Epithelial cell of proximal tubule (primary cell): ENCODE measurements at regions not wholly inside any gene's neighbourhood (a gene's known extent, or its start where the extent isn't known, plus 50 kb on each side); places are given as distances from the start of the nearest gene placed in this dataset.

Experiments
- DNase-seq: peaks from one replicate; pipeline ENCODE4 v3.0.0-alpha.2; 2011; ENCODE audit warnings: low read depth
- H3K4me3 ChIP-seq: 2 replicates; pipeline ENCODE4 v1.5.1; 2011; ENCODE audit warnings: low read depth, mild to moderate bottlenecking, low read length
- TF ChIP-seq, protein P1 (sequence below): conservative IDR thresholded peaks from 2 replicates; pipeline ENCODE4 v1.5.1; 2012; ENCODE audit warnings: low read depth, mild to moderate bottlenecking, low read length

GRCh38 chr12:66932126-66932525 is 253.2 kb upstream of the GRIP1 start:
- no peak overlapping the region for H3K4me3 ChIP-seq
- TF ChIP-seq, protein P1, sequence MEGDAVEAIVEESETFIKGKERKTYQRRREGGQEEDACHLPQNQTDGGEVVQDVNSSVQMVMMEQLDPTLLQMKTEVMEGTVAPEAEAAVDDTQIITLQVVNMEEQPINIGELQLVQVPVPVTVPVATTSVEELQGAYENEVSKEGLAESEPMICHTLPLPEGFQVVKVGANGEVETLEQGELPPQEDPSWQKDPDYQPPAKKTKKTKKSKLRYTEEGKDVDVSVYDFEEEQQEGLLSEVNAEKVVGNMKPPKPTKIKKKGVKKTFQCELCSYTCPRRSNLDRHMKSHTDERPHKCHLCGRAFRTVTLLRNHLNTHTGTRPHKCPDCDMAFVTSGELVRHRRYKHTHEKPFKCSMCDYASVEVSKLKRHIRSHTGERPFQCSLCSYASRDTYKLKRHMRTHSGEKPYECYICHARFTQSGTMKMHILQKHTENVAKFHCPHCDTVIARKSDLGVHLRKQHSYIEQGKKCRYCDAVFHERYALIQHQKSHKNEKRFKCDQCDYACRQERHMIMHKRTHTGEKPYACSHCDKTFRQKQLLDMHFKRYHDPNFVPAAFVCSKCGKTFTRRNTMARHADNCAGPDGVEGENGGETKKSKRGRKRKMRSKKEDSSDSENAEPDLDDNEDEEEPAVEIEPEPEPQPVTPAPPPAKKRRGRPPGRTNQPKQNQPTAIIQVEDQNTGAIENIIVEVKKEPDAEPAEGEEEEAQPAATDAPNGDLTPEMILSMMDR: no peak
- no peak for DNase-seq

- no peak overlapping the region for H3K4me3 ChIP-seq
- DNase-seq: no peak
- TF ChIP-seq, protein P1: no peak
These were observed 255.6 kb upstream of the GRIP1 start for GRCh38 chr12:66934302-66935062.

DNA sequence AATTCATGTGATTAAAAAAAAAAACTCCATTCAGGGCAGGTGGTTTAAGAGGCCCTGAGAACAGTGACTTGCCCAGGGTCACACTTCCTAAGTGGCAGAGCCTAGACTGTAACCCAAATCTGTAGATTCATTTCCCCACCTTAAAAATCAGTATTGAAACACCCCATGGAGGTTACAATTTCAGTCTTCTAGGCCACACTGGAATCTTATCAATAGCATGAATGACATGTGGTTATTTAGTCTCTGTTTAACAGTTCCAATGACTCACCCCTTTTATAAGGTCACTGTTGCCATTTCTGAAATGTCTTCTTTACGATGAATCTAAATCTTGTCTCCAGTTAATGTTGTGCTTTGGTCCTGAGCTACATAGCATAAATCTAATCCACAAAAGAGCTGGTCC is 262.3 kb upstream of the GRIP1 start:
- no peak for DNase-seq
- H3K4me3 ChIP-seq: no peak overlapping the region
- TF ChIP-seq, protein P1: no peak

DNA sequence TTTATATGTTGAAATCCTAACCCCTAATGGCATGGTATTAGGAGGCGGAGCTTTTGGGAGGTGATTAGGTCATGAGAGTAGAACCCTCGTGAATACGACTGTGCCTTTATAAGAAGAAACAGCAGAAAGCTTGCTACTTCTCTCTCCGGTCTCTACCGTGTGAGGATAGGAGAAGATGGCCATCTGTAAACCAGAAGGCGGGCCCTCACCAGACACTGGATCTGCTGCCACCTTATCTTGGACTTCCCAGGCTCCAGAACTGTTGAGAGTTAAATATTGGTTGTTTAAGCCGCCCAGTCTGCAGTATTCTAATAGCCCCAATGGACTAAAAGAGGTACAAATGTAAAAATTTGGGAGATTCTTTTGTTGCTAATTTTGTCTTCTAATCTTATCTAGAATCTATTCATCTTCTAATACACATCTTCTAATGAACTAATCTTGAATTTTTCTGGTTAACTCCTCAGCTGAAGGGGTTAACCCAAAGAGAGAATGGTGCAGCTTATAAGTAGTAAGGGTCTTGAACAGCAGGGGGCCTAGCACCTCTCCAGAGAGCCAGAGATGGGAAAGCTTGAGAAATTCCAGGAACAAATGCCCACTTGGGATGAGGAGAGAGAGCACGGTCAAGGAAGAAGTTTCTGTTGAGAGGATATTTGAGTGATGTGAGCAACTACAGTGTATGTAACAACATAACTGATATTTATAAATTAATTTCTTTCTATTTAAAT is 264.0 kb upstream of the GRIP1 start:
- no peak overlapping the region for H3K4me3 ChIP-seq
- DNase-seq: no peak
- TF ChIP-seq, protein P1: peak; percentile 24

GRCh38 chr12:66944365-66944764 is 265.5 kb upstream of the GRIP1 start:
- H3K4me3 ChIP-seq: no peak overlapping the region
- TF ChIP-seq, protein P1: no peak
- DNase-seq: no peak

GRCh38 chr12:66945189-66945817 is 266.4 kb upstream of the GRIP1 start:
- no peak overlapping the region for H3K4me3 ChIP-seq
- DNase-seq: no peak
- TF ChIP-seq, protein P1: no peak
